ENCODE measurements at regions not wholly inside any gene's neighbourhood (a gene's known extent, or its start where the extent isn't known, plus 50 kb on each side); places are given as distances from the start of the nearest gene placed in this dataset.

- Histone ChIP-seq H3K27me3 (ENCODE audit: control insufficient read depth in 1 of 2, insufficient read depth in 2 of 2, low read length in 2 of 2) (peaks cover 5 to 6% of the 10 kb centered on the region in 2 donors), H3K4me1 (ENCODE audit: control insufficient read depth in 1 of 2, insufficient read depth in 2 of 2, low read length in 2 of 2) (no peaks in the 10 kb centered on the region), H3K9ac (ENCODE audit: low read depth in 1 of 2, low read length in 2 of 2) (no peak overlapping the region), H3K36me3 (ENCODE audit: control insufficient read depth in 1 of 2, insufficient read depth in 2 of 2, low read length in 2 of 2) (no peaks in the 10 kb centered on the region), H3K4me3 (ENCODE audit: low read depth in 1 of 2, low read length in 2 of 2) (no peak overlapping the region), H3K27ac (ENCODE audit: low read depth, low read length) (no peak overlapping the region), H3K9me3 (ENCODE audit: control insufficient read depth in 1 of 2, low read length in 2 of 2) (no peaks in the 10 kb centered on the region)
Observed at GRCh38 chr1:38430949-38431348, 384.4 kb upstream of the POU3F1 start.

- H3K9me3 ChIP-seq (ENCODE audit: control insufficient read depth in 1 of 2, low read length in 2 of 2) = no peaks in the 10 kb centered on the region
- no peaks in the 10 kb centered on the region for H3K4me1 ChIP-seq (ENCODE audit: control insufficient read depth in 1 of 2, insufficient read depth in 2 of 2, low read length in 2 of 2)
- H3K27me3 ChIP-seq (ENCODE audit: control insufficient read depth in 1 of 2, insufficient read depth in 2 of 2, low read length in 2 of 2) = peaks cover 0 to 4% of the 10 kb centered on the region in 2 donors
- no peak overlapping the region for H3K27ac ChIP-seq (ENCODE audit: low read depth, low read length)
- no peaks in the 10 kb centered on the region for H3K36me3 ChIP-seq (ENCODE audit: control insufficient read depth in 1 of 2, insufficient read depth in 2 of 2, low read length in 2 of 2)
- no peak overlapping the region for H3K9ac ChIP-seq (ENCODE audit: low read depth in 1 of 2, low read length in 2 of 2)
- H3K4me3 ChIP-seq (ENCODE audit: low read depth in 1 of 2, low read length in 2 of 2) = no peak overlapping the region
Observed at GRCh38 chr1:38424677-38425076, 378.1 kb upstream of the POU3F1 start.

GRCh38 chr1:38420666-38421065, 374.1 kb upstream of the POU3F1 start:
- Histone ChIP-seq H3K36me3 (ENCODE audit: control insufficient read depth in 1 of 2, insufficient read depth in 2 of 2, low read length in 2 of 2) (no peaks in the 10 kb centered on the region), H3K9ac (ENCODE audit: low read depth in 1 of 2, low read length in 2 of 2) (no peak overlapping the region), H3K4me1 (ENCODE audit: control insufficient read depth in 1 of 2, insufficient read depth in 2 of 2, low read length in 2 of 2) (no peaks in the 10 kb centered on the region), H3K9me3 (ENCODE audit: control insufficient read depth in 1 of 2, low read length in 2 of 2) (no peaks in the 10 kb centered on the region), H3K27me3 (ENCODE audit: control insufficient read depth in 1 of 2, insufficient read depth in 2 of 2, low read length in 2 of 2) (peaks cover 0 to 4% of the 10 kb centered on the region in 2 donors), H3K27ac (ENCODE audit: low read depth, low read length) (no peak overlapping the region), H3K4me3 (ENCODE audit: low read depth in 1 of 2, low read length in 2 of 2) (no peak overlapping the region)

GRCh38 chr1:38418195-38419030, 371.8 kb upstream of the POU3F1 start:
- H3K36me3 ChIP-seq (ENCODE audit: control insufficient read depth in 1 of 2, insufficient read depth in 2 of 2, low read length in 2 of 2) = no peaks in the 10 kb centered on the region
- H3K9ac ChIP-seq (ENCODE audit: low read depth in 1 of 2, low read length in 2 of 2) = no peak overlapping the region
- no peaks in the 10 kb centered on the region for H3K9me3 ChIP-seq (ENCODE audit: control insufficient read depth in 1 of 2, low read length in 2 of 2)
- no peaks in the 10 kb centered on the region for H3K27me3 ChIP-seq (ENCODE audit: control insufficient read depth in 1 of 2, insufficient read depth in 2 of 2, low read length in 2 of 2)
- no peaks in the 10 kb centered on the region for H3K4me1 ChIP-seq (ENCODE audit: control insufficient read depth in 1 of 2, insufficient read depth in 2 of 2, low read length in 2 of 2)
- H3K4me3 ChIP-seq (ENCODE audit: low read depth in 1 of 2, low read length in 2 of 2) = no peak overlapping the region
- H3K27ac ChIP-seq (ENCODE audit: low read depth, low read length) = no peak overlapping the region

GRCh38 chr1:38403667-38404066, 357.1 kb upstream of the POU3F1 start:
- H3K4me1 ChIP-seq (ENCODE audit: control insufficient read depth in 1 of 2, insufficient read depth in 2 of 2, low read length in 2 of 2) = no peaks in the 10 kb centered on the region
- H3K27me3 ChIP-seq (ENCODE audit: control insufficient read depth in 1 of 2, insufficient read depth in 2 of 2, low read length in 2 of 2) = no peaks in the 10 kb centered on the region
- no peaks in the 10 kb centered on the region for H3K36me3 ChIP-seq (ENCODE audit: control insufficient read depth in 1 of 2, insufficient read depth in 2 of 2, low read length in 2 of 2)
- no peak overlapping the region for H3K27ac ChIP-seq (ENCODE audit: low read depth, low read length)
- H3K9me3 ChIP-seq (ENCODE audit: control insufficient read depth in 1 of 2, low read length in 2 of 2) = peaks cover 0 to 5% of the 10 kb centered on the region in 2 donors
- no peak overlapping the region for H3K9ac ChIP-seq (ENCODE audit: low read depth in 1 of 2, low read length in 2 of 2)
- H3K4me3 ChIP-seq (ENCODE audit: low read depth in 1 of 2, low read length in 2 of 2) = no peak overlapping the region

- Histone ChIP-seq H3K4me3 (ENCODE audit: low read depth in 1 of 2, low read length in 2 of 2) (no peak overlapping the region), H3K27me3 (ENCODE audit: control insufficient read depth in 1 of 2, insufficient read depth in 2 of 2, low read length in 2 of 2) (no peaks in the 10 kb centered on the region), H3K27ac (ENCODE audit: low read depth, low read length) (no peak overlapping the region), H3K9ac (ENCODE audit: low read depth in 1 of 2, low read length in 2 of 2) (no peak overlapping the region), H3K9me3 (ENCODE audit: control insufficient read depth in 1 of 2, low read length in 2 of 2) (peaks cover 0 to 5% of the 10 kb centered on the region in 2 donors), H3K4me1 (ENCODE audit: control insufficient read depth in 1 of 2, insufficient read depth in 2 of 2, low read length in 2 of 2) (no peaks in the 10 kb centered on the region), H3K36me3 (ENCODE audit: control insufficient read depth in 1 of 2, insufficient read depth in 2 of 2, low read length in 2 of 2) (no peaks in the 10 kb centered on the region)
Observed at GRCh38 chr1:38402230-38402815, 355.7 kb upstream of the POU3F1 start.

- Histone ChIP-seq H3K27me3 (ENCODE audit: control insufficient read depth in 1 of 2, insufficient read depth in 2 of 2, low read length in 2 of 2) (no peaks in the 10 kb centered on the region), H3K27ac (ENCODE audit: low read depth, low read length) (no peak overlapping the region), H3K4me1 (ENCODE audit: control insufficient read depth in 1 of 2, insufficient read depth in 2 of 2, low read length in 2 of 2) (no peaks in the 10 kb centered on the region), H3K9ac (ENCODE audit: low read depth in 1 of 2, low read length in 2 of 2) (no peak overlapping the region), H3K4me3 (ENCODE audit: low read depth in 1 of 2, low read length in 2 of 2) (no peak overlapping the region), H3K36me3 (ENCODE audit: control insufficient read depth in 1 of 2, insufficient read depth in 2 of 2, low read length in 2 of 2) (no peaks in the 10 kb centered on the region), H3K9me3 (ENCODE audit: control insufficient read depth in 1 of 2, low read length in 2 of 2) (no peaks in the 10 kb centered on the region)
Observed at GRCh38 chr1:38396606-38397005, 350.0 kb upstream of the POU3F1 start.

GRCh38 chr1:38394303-38394702, 347.7 kb upstream of the POU3F1 start:
- Histone ChIP-seq H3K4me1 (ENCODE audit: control insufficient read depth in 1 of 2, insufficient read depth in 2 of 2, low read length in 2 of 2) (no peaks in the 10 kb centered on the region), H3K9me3 (ENCODE audit: control insufficient read depth in 1 of 2, low read length in 2 of 2) (peaks cover 0 to 7% of the 10 kb centered on the region in 2 donors), H3K27me3 (ENCODE audit: control insufficient read depth in 1 of 2, insufficient read depth in 2 of 2, low read length in 2 of 2) (no peaks in the 10 kb centered on the region), H3K36me3 (ENCODE audit: control insufficient read depth in 1 of 2, insufficient read depth in 2 of 2, low read length in 2 of 2) (no peaks in the 10 kb centered on the region), H3K27ac (ENCODE audit: low read depth, low read length) (no peak overlapping the region), H3K4me3 (ENCODE audit: low read depth in 1 of 2, low read length in 2 of 2) (no peak overlapping the region), H3K9ac (ENCODE audit: low read depth in 1 of 2, low read length in 2 of 2) (no peak overlapping the region)

GRCh38 chr1:38392861-38393260, 346.3 kb upstream of the POU3F1 start:
- Histone ChIP-seq H3K4me3 (ENCODE audit: low read depth in 1 of 2, low read length in 2 of 2) (no peak overlapping the region), H3K9me3 (ENCODE audit: control insufficient read depth in 1 of 2, low read length in 2 of 2) (peaks cover 0 to 9% of the 10 kb centered on the region in 2 donors), H3K27me3 (ENCODE audit: control insufficient read depth in 1 of 2, insufficient read depth in 2 of 2, low read length in 2 of 2) (no peaks in the 10 kb centered on the region), H3K4me1 (ENCODE audit: control insufficient read depth in 1 of 2, insufficient read depth in 2 of 2, low read length in 2 of 2) (no peaks in the 10 kb centered on the region), H3K36me3 (ENCODE audit: control insufficient read depth in 1 of 2, insufficient read depth in 2 of 2, low read length in 2 of 2) (no peaks in the 10 kb centered on the region), H3K27ac (ENCODE audit: low read depth, low read length) (no peak overlapping the region), H3K9ac (ENCODE audit: low read depth in 1 of 2, low read length in 2 of 2) (no peak overlapping the region)

- Histone ChIP-seq H3K27ac (ENCODE audit: low read depth, low read length) (no peak overlapping the region), H3K36me3 (ENCODE audit: control insufficient read depth in 1 of 2, insufficient read depth in 2 of 2, low read length in 2 of 2) (no peaks in the 10 kb centered on the region), H3K27me3 (ENCODE audit: control insufficient read depth in 1 of 2, insufficient read depth in 2 of 2, low read length in 2 of 2) (no peaks in the 10 kb centered on the region), H3K9me3 (ENCODE audit: control insufficient read depth in 1 of 2, low read length in 2 of 2) (no peaks in the 10 kb centered on the region), H3K4me1 (ENCODE audit: control insufficient read depth in 1 of 2, insufficient read depth in 2 of 2, low read length in 2 of 2) (no peaks in the 10 kb centered on the region), H3K9ac (ENCODE audit: low read depth in 1 of 2, low read length in 2 of 2) (no peak overlapping the region), H3K4me3 (ENCODE audit: low read depth in 1 of 2, low read length in 2 of 2) (no peak overlapping the region)
Observed at GRCh38 chr1:38381256-38381655, 334.7 kb upstream of the POU3F1 start.
